ENCODE measurements at regions not wholly inside any gene's neighbourhood (a gene's known extent, or its start where the extent isn't known, plus 50 kb on each side); places are given as distances from the start of the nearest gene placed in this dataset.

- Histone ChIP-seq H3K36me3 (no peaks in the 10 kb centered on the region), H3K9me3 (ENCODE audit: low read depth) (no peaks in the 10 kb centered on the region), H3K4me1 (ENCODE audit: low read depth) (no peaks in the 10 kb centered on the region), H3K27ac (no peak overlapping the region), H3K4me3 (no peak overlapping the region), H3K27me3 (no peaks in the 10 kb centered on the region)
- no peak for TF ChIP-seq CTCF (IDR thresholded peaks at IDR 0.05; ENCODE audit: low read depth, low read length)
- DNase-seq (ENCODE audit: low read depth in 1 of 2, low spot score in 1 of 2), result no peak
These were observed 238.4 kb downstream of the ATG4C start for GRCh38 chr1:63022319-63022718.

GRCh38 chr1:63023171-63023570 lies 239.2 kb downstream of the ATG4C start:
- no peak for TF ChIP-seq CTCF (IDR thresholded peaks at IDR 0.05; ENCODE audit: low read depth, low read length)
- H3K4me1 ChIP-seq (ENCODE audit: low read depth), result no peaks in the 10 kb centered on the region
- H3K36me3 ChIP-seq, result no peaks in the 10 kb centered on the region
- no peaks in the 10 kb centered on the region for H3K9me3 ChIP-seq (ENCODE audit: low read depth)
- H3K27me3 ChIP-seq, result no peaks in the 10 kb centered on the region
- H3K27ac ChIP-seq, result no peak overlapping the region
- H3K4me3 ChIP-seq, result no peak overlapping the region
- no peak for DNase-seq (ENCODE audit: low read depth in 1 of 2, low spot score in 1 of 2)

GRCh38 chr1:63023637-63024036 lies 239.7 kb downstream of the ATG4C start:
- H3K27me3 ChIP-seq, result no peaks in the 10 kb centered on the region

GRCh38 chr1:63024132-63024531 lies 240.2 kb downstream of the ATG4C start:
- Histone ChIP-seq H3K27me3 (no peaks in the 10 kb centered on the region), H3K27ac (no peak overlapping the region)
- DNase-seq (ENCODE audit: low read depth in 1 of 2, low spot score in 1 of 2), result no peak

More at GRCh38 chr1:63023637-63024036, 239.7 kb downstream of the ATG4C start:
- no peak overlapping the region for H3K4me3 ChIP-seq
- no peak for DNase-seq (ENCODE audit: low read depth in 1 of 2, low spot score in 1 of 2)
- no peaks in the 10 kb centered on the region for H3K4me1 ChIP-seq (ENCODE audit: low read depth)
- no peaks in the 10 kb centered on the region for H3K36me3 ChIP-seq
- no peaks in the 10 kb centered on the region for H3K9me3 ChIP-seq (ENCODE audit: low read depth)
- no peak overlapping the region for H3K27ac ChIP-seq
- TF ChIP-seq CTCF (IDR thresholded peaks at IDR 0.05; ENCODE audit: low read depth, low read length), result no peak

GRCh38 chr1:63027176-63027575 lies 243.2 kb downstream of the ATG4C start:
- no peak overlapping the region for H3K27ac ChIP-seq
- no peaks in the 10 kb centered on the region for H3K27me3 ChIP-seq
- no peaks in the 10 kb centered on the region for H3K4me1 ChIP-seq (ENCODE audit: low read depth)
- TF ChIP-seq CTCF (IDR thresholded peaks at IDR 0.05; ENCODE audit: low read depth, low read length), result no peak
- H3K36me3 ChIP-seq, result no peaks in the 10 kb centered on the region
- H3K9me3 ChIP-seq (ENCODE audit: low read depth), result no peaks in the 10 kb centered on the region
- DNase-seq (ENCODE audit: low read depth in 1 of 2, low spot score in 1 of 2), result no peak
- H3K4me3 ChIP-seq, result no peak overlapping the region

More at GRCh38 chr1:63024132-63024531, 240.2 kb downstream of the ATG4C start:
- no peak for TF ChIP-seq CTCF (IDR thresholded peaks at IDR 0.05; ENCODE audit: low read depth, low read length)
- no peaks in the 10 kb centered on the region for H3K4me1 ChIP-seq (ENCODE audit: low read depth)
- H3K9me3 ChIP-seq (ENCODE audit: low read depth), result no peaks in the 10 kb centered on the region
- no peak overlapping the region for H3K4me3 ChIP-seq
- H3K36me3 ChIP-seq, result no peaks in the 10 kb centered on the region

GRCh38 chr1:63032171-63032570 lies 248.2 kb downstream of the ATG4C start:
- no peaks in the 10 kb centered on the region for H3K36me3 ChIP-seq
- H3K4me3 ChIP-seq, result no peak overlapping the region
- H3K4me1 ChIP-seq (ENCODE audit: low read depth), result no peaks in the 10 kb centered on the region
- no peak for DNase-seq (ENCODE audit: low read depth in 1 of 2, low spot score in 1 of 2)
- H3K27ac ChIP-seq, result no peak overlapping the region
- no peak for TF ChIP-seq CTCF (IDR thresholded peaks at IDR 0.05; ENCODE audit: low read depth, low read length)
- no peaks in the 10 kb centered on the region for H3K27me3 ChIP-seq
- H3K9me3 ChIP-seq (ENCODE audit: low read depth), result no peaks in the 10 kb centered on the region

All from cardiac muscle cell (in vitro differentiated cells and primary cell).